HepG2 (cell line): ENCODE measurements at regions not wholly inside any gene's neighbourhood (a gene's known extent, or its start where the extent isn't known, plus 50 kb on each side); places are given as distances from the start of the nearest gene placed in this dataset.

Experiments used
- ATAC-seq: fragments of 200-7000 bp; cut with Tn5 transposase; 3 replicates; pipeline ENCODE4 v1.9.1; 2020; ENCODE audit warnings: mild to moderate bottlenecking, moderate library complexity
- BruUV-seq: library from RNA; stranded (reverse); fragments of 400-500 nt; replicated peaks from 2 replicates; lab custom pipeline; 2021; lab: Mats Ljungman, UMichigan
- CTCF ChIA-PET: fragments of 300-600 bp; formaldehyde crosslinking; extraction: SDS; loops from one replicate; lab custom pipeline; 2021; ENCODE audit warnings: low total read pairs, inconsistent platforms, low intra/inter-chr PET ratio; lab: Yijun Ruan, JAX
- POLR2A ChIA-PET: fragments of 350-600 bp; sonication (Branson Sonifier 250); formaldehyde crosslinking; loops from one replicate; lab custom pipeline; 2020; ENCODE audit warnings: antibody characterized with exemption, inconsistent platforms; lab: Yijun Ruan, JAX
- DNase-seq: peaks from one replicate; pipeline ENCODE4 v3.0.0-alpha.2; 2015; ENCODE audit warnings: low spot score
- FAIRE-seq: peaks from 3 replicates; lab custom pipeline; 2011; peaks lifted over from hg19 to GRCh38; lab: Jason Lieb, UNC
- H2AFZ ChIP-seq: one replicate; pipeline ENCODE4 v1.6.1; 2011; ENCODE audit warnings: low read length, inconsistent platforms
- H3K27ac ChIP-seq: fragments of 300-600 bp; 3 replicates; pipeline ENCODE4 v1.8.0; 2011; ENCODE audit warnings: mixed run types, mild to moderate bottlenecking, mixed read lengths, low read length, inconsistent platforms; ENCODE audit not compliant: insufficient read depth; ENCODE audit errors: extremely low read length
- H3K27me3 ChIP-seq, 2 experiments: fragments of 200-600 bp in 1 of 2; 2 replicates in 1 of 2; 3 replicates in 1 of 2; pipeline versions ENCODE4 v1.6.0 to v1.8.0; 2011; ENCODE audit warnings: low read length in 2 of 2, mild to moderate bottlenecking in 2 of 2, moderate library complexity in 2 of 2, inconsistent platforms in 1 of 2; ENCODE audit not compliant: insufficient read depth in 2 of 2, control insufficient read depth in 1 of 2
- H3K36me3 ChIP-seq, 2 experiments: fragments of 200-600 bp in 1 of 2; replicated peaks in 1 of 2; 2 replicates in 1 of 2; 3 replicates in 1 of 2; pipeline versions ENCODE4 v1.5.1 to v1.8.0; 2011; ENCODE audit warnings: low read length in 2 of 2, inconsistent platforms in 1 of 2; ENCODE audit not compliant: insufficient read depth in 2 of 2, control insufficient read depth in 1 of 2
- H3K4me1 ChIP-seq: 2 replicates; pipeline ENCODE4 v1.5.1; 2012; ENCODE audit warnings: low read length, inconsistent platforms; ENCODE audit not compliant: insufficient read depth
- H3K4me2 ChIP-seq: 2 replicates; pipeline ENCODE4 v1.6.0; 2011; ENCODE audit warnings: low read depth, low read length, inconsistent platforms
- H3K4me3 ChIP-seq, 3 experiments: fragments of 200-600 bp in 1 of 3; sonication (generic), shearing (Covaris generic) in 1 of 3; replicated peaks in 1 of 3; 2 replicates each; pipeline ENCODE4 v1.5.1; 2011 to 2016; ENCODE audit warnings: low read length in 3 of 3, inconsistent platforms in 2 of 3, low read depth in 2 of 3, mild to moderate bottlenecking in 2 of 3, control low read depth in 1 of 3, mixed read lengths in 1 of 3; ENCODE audit not compliant: insufficient read depth in 1 of 3
- H3K79me2 ChIP-seq: one replicate; pipeline ENCODE4 v1.6.1; 2011; ENCODE audit warnings: low read length, inconsistent platforms; ENCODE audit not compliant: insufficient read depth
- H3K9ac ChIP-seq: 2 replicates; pipeline ENCODE4 v1.6.0; 2011; ENCODE audit warnings: mild to moderate bottlenecking, low read depth, low read length, inconsistent platforms; ENCODE audit not compliant: insufficient read depth
- H3K9me3 ChIP-seq: 2 replicates; pipeline ENCODE4 v1.5.1; 2012; ENCODE audit warnings: mild to moderate bottlenecking, low read length
- H4K20me1 ChIP-seq: 2 replicates; pipeline ENCODE4 v1.6.0; 2011; ENCODE audit warnings: inconsistent platforms, mild to moderate bottlenecking, low read length, moderate library complexity; ENCODE audit not compliant: insufficient read depth
- BRD4 ChIP-seq: sonication (generic); formaldehyde crosslinking; IDR thresholded peaks from 2 replicates; pipeline ENCODE4 v1.4.0; 2020; ENCODE audit warnings: missing genetic modification reagents
- BRF2 ChIP-seq: sonication (generic); formaldehyde crosslinking; IDR thresholded peaks from 2 replicates; pipeline ENCODE4 v1.8.1; 2022; ENCODE audit warnings: mild to moderate bottlenecking, missing genetic modification reagents
- CCAR2 ChIP-seq: fragments of 200-400 bp; formaldehyde crosslinking; optimal IDR thresholded peaks from 2 replicates; pipeline ENCODE3; 2018; ENCODE audit warnings: low read depth, mild to moderate bottlenecking, low read length, moderate library complexity
- CTCF ChIP-seq: sonication (generic); formaldehyde crosslinking; IDR thresholded peaks from 2 replicates; pipeline ENCODE4 v1.5.0; 2020; ENCODE audit warnings: mild to moderate bottlenecking, missing genetic modification reagents, moderate library complexity
- FOXP4 ChIP-seq: sonication (generic); formaldehyde crosslinking; IDR thresholded peaks from 2 replicates; pipeline ENCODE4 v1.4.0; 2020; ENCODE audit warnings: missing genetic modification reagents
- HOXA3 ChIP-seq: sonication (generic); formaldehyde crosslinking; IDR thresholded peaks from 2 replicates; pipeline ENCODE4 v1.5.0; 2020; ENCODE audit warnings: missing genetic modification reagents
- PAF1 ChIP-seq: IDR thresholded peaks from 2 replicates; pipeline ENCODE4 v1.6.1; 2016; ENCODE audit warnings: missing genetic modification reagents, missing compliant biosample characterization
- RBM39 ChIP-seq: fragments of 200-400 bp; formaldehyde crosslinking; IDR thresholded peaks from one replicate; pipeline ENCODE4 v1.6.1; 2018; ENCODE audit warnings: antibody characterized with exemption, mild to moderate bottlenecking, low read depth, low read length; ENCODE audit not compliant: poor library complexity, severe bottlenecking
- STAG1 ChIP-seq: sonication (generic); formaldehyde crosslinking; IDR thresholded peaks from 2 replicates; pipeline ENCODE4 v1.4.0; 2020; ENCODE audit warnings: missing genetic modification reagents
- ZNF256 ChIP-seq: sonication (generic); formaldehyde crosslinking; conservative IDR thresholded peaks from 2 replicates; pipeline ENCODE4 v1.4.0; 2020; ENCODE audit warnings: missing genetic modification reagents
- ZNF576 ChIP-seq: sonication (generic); formaldehyde crosslinking; IDR thresholded peaks from 2 replicates; pipeline ENCODE4 v1.4.0; 2020; ENCODE audit warnings: mild to moderate bottlenecking, missing genetic modification reagents
- ZNF773 ChIP-seq: sonication (generic); formaldehyde crosslinking; IDR thresholded peaks from 2 replicates; pipeline ENCODE4 v1.4.0; 2020; ENCODE audit warnings: missing genetic modification reagents, borderline replicate concordance
- ZNF790 ChIP-seq: sonication (generic); formaldehyde crosslinking; IDR thresholded peaks from 2 replicates; pipeline ENCODE4 v1.8.0; 2022; ENCODE audit warnings: missing genetic modification reagents, mild to moderate bottlenecking, borderline replicate concordance
- ZNF883 ChIP-seq: sonication (generic); formaldehyde crosslinking; IDR thresholded peaks from 2 replicates; pipeline ENCODE4 v1.5.1; 2020; ENCODE audit warnings: mild to moderate bottlenecking, missing genetic modification reagents; ENCODE audit errors: not compliant biosample characterization
- in situ Hi-C: cut with HindIII; loops from 2 replicates; pipeline ENCODE4 v1.10.0; 2017; ENCODE audit warnings: low pct_unique_long_range_greater_than_20kb; ENCODE audit not compliant: extremely low pct_ligation_motif_present
- intact Hi-C: fragments of 100-400 bp; cut with micrococcal nuclease; formaldehyde crosslinking; loops from one replicate; pipeline ENCODE4 v1.10.0; 2022; ENCODE audit not compliant: unreplicated experiment

GRCh38 chr12:90015228-90015627, 306.6 kb upstream of the ATP2B1 start (continued):
- no peak for TF ChIP-seq BRD4 (CRISPR knock-in tag)

GRCh38 chr12:90013409-90013808, 304.8 kb upstream of the ATP2B1 start:
- no peak for FAIRE-seq
- Histone ChIP-seq H3K36me3 (no peaks in the 10 kb centered on the region), H2AFZ (no peak overlapping the region), H3K79me2 (no peaks in the 10 kb centered on the region), H3K4me2 (no peak overlapping the region), H3K27ac (no peak overlapping the region), H3K4me1 (no peaks in the 10 kb centered on the region), H3K4me3 (no peak overlapping the region), H3K27me3 (no peaks in the 10 kb centered on the region), H3K9me3 (no peaks in the 10 kb centered on the region), H3K9ac (no peak overlapping the region), H4K20me1 (no peaks in the 10 kb centered on the region)
- TF ChIP-seq ZNF256 (CRISPR knock-in tag) (no peak), PAF1 (CRISPR knock-in tag) (no peak), ZNF790 (no peak), HOXA3 (CRISPR knock-in tag) (no peak), ZNF773 (no peak), RBM39 (no peak), BRF2 (CRISPR knock-in tag) (no peak), ZNF576 (CRISPR knock-in tag) (no peak), STAG1 (CRISPR knock-in tag) (peak; percentile 35), CCAR2 (no peak), CTCF (CRISPR knock-in tag) (peak; percentile 35; the same call in 1 of the 2 replicates), ZNF883 (CRISPR knock-in tag) (no peak), FOXP4 (no peak)
- DNase-seq = no peak
- no TSS peak for BruUV-seq
- in situ Hi-C loops = no loop called here
- POLR2A ChIA-PET = no interaction called here
- CTCF ChIA-PET = no interaction called here
- peak; percentile 36; the same call in 1 of the 3 replicates for ATAC-seq
- intact Hi-C loops = no loop called here
